ENCODE measurements at regions not wholly inside any gene's neighbourhood (a gene's known extent, or its start where the extent isn't known, plus 50 kb on each side); places are given as distances from the start of the nearest gene placed in this dataset.

DNA sequence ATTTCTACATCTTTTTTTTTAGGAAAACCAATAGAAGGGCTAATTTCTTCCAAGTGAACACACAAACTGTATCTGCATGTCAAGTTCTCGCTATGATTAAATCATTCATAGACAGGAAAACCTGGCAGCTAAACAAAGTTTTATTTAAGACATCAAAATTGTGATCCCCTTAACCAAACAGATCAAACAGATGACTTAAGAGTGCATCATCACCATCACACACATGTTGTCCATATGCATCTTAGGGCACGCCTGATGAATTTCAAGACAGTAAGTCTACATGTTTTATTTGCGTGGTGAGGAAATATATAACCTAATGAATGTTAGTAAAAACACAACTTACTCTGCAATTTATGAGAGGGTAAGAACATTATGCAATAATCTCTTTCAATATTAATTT lies 317.0 kb upstream of the ANXA10 start:
- no peaks in the 10 kb centered on the region for H3K36me3 ChIP-seq
- H3K27me3 ChIP-seq: no peaks in the 10 kb centered on the region
- DNase-seq (ENCODE audit: extremely low spot score): no peak
- H3K27ac ChIP-seq (replicated peaks in 1 of 4): no peak overlapping the region
- TF ChIP-seq POLR2AphosphoS5 (IDR thresholded peaks at IDR 0.05) (no peak), POLR2A (IDR thresholded peaks at IDR 0.05; ENCODE audit: low read depth) (no peak), EP300 (IDR thresholded peaks at IDR 0.05) (no peak)
- TF ChIP-seq, protein P1, sequence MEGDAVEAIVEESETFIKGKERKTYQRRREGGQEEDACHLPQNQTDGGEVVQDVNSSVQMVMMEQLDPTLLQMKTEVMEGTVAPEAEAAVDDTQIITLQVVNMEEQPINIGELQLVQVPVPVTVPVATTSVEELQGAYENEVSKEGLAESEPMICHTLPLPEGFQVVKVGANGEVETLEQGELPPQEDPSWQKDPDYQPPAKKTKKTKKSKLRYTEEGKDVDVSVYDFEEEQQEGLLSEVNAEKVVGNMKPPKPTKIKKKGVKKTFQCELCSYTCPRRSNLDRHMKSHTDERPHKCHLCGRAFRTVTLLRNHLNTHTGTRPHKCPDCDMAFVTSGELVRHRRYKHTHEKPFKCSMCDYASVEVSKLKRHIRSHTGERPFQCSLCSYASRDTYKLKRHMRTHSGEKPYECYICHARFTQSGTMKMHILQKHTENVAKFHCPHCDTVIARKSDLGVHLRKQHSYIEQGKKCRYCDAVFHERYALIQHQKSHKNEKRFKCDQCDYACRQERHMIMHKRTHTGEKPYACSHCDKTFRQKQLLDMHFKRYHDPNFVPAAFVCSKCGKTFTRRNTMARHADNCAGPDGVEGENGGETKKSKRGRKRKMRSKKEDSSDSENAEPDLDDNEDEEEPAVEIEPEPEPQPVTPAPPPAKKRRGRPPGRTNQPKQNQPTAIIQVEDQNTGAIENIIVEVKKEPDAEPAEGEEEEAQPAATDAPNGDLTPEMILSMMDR (IDR thresholded peaks at IDR 0.05): no peak
- no peak overlapping the region for H3K4me3 ChIP-seq
- H3K4me1 ChIP-seq: peaks cover 0 to 7% (median 0%) of the 10 kb centered on the region in 4 donors
- intact Hi-C loops (cut with DNase I): no loop called here
- WGBS: 89% methylated on average over 3 of the region's 3 CpGs
- H3K9me3 ChIP-seq: no peaks in the 10 kb centered on the region

DNA sequence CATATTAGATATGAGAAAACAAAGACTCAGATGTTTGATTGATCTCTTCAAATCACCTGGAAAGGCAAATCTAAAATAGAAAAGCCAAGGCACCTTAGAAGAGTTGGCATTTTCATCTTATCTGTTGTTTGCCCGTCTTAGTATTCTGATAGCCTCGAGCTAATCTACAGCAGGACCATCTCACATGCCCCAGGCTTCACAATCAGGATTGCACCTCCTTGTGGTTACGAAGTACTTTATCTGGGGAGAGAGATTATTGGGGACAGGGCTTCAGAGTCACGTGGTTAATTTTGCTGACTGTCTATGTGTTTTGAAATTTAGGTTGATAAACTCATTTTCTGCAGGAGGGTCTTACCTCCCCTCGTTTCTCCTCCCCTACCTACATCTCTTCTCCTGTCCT lies 313.1 kb upstream of the ANXA10 start:
- TF ChIP-seq POLR2AphosphoS5 (IDR thresholded peaks at IDR 0.05): no peak
- WGBS: 76% methylated on average over 5 of the region's 5 CpGs
- no peak for DNase-seq (ENCODE audit: extremely low spot score)
- intact Hi-C loops (cut with DNase I): no loop called here
- Histone ChIP-seq H3K4me1 (no peaks in the 10 kb centered on the region), H3K4me3 (no peak overlapping the region), H3K27ac (replicated peaks in 1 of 4) (no peak overlapping the region), H3K27me3 (no peaks in the 10 kb centered on the region), H3K36me3 (no peaks in the 10 kb centered on the region), H3K9me3 (no peaks in the 10 kb centered on the region)

DNA sequence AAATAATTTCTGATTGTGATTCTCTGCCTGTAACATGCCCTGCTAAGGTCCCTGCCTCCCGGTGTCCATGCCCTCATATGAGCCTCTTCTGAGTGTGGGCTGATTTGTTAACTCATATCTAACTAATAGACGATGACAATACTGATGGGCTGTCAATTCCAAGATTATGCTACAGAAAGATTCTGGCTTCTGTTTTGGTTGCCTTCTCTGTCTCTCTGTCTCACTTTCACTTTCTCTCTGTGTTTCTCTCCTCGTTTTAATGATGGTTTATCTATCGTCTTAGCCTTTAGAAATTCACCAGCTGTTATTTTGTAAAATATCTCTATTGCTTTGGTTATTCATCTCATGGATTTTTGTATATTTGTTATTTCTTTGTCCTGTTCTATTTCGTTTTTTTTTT lies 312.5 kb upstream of the ANXA10 start:
- no peak for TF ChIP-seq POLR2A (IDR thresholded peaks at IDR 0.05; ENCODE audit: low read depth)
- TF ChIP-seq, protein P1 (IDR thresholded peaks at IDR 0.05): no peak
- no peak for TF ChIP-seq EP300 (IDR thresholded peaks at IDR 0.05)
- no peak for TF ChIP-seq POLR2AphosphoS5 (IDR thresholded peaks at IDR 0.05)
- intact Hi-C loops (cut with DNase I): no loop called here
- 55% methylated on average over 5 of the region's 5 CpGs for WGBS
- no peaks in the 10 kb centered on the region for H3K9me3 ChIP-seq
- no peaks in the 10 kb centered on the region for H3K27me3 ChIP-seq
- no peaks in the 10 kb centered on the region for H3K4me1 ChIP-seq
- DNase-seq (ENCODE audit: extremely low spot score): no peak
- no peak overlapping the region for H3K27ac ChIP-seq (replicated peaks in 1 of 4)
- no peak overlapping the region for H3K4me3 ChIP-seq
- no peaks in the 10 kb centered on the region for H3K36me3 ChIP-seq

DNA sequence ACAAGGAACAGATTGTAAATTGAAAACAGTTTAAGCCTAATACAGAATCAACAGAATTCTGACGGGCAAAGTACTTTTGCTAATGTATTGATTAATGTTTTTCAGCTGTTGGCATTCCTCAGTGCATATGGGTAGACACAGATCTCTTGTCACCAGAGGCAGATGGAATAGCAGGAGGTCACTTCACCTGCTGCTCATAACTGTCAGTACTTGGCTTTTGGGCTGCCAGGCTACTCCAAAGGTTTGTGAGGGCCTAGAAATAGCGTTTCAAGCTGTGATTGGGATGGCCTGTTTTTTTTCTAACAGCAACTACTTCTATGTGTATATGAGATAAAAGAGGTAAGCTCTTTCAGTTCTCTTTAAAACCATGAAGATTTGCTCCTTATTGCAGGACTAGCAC lies 307.5 kb upstream of the ANXA10 start:
- Histone ChIP-seq H3K4me3 (no peak overlapping the region), H3K27me3 (no peaks in the 10 kb centered on the region), H3K36me3 (no peaks in the 10 kb centered on the region), H3K9me3 (no peaks in the 10 kb centered on the region), H3K27ac (replicated peaks in 1 of 4) (no peak overlapping the region), H3K4me1 (no peaks in the 10 kb centered on the region)
- TF ChIP-seq POLR2A (IDR thresholded peaks at IDR 0.05; ENCODE audit: low read depth): no peak
- TF ChIP-seq POLR2AphosphoS5 (IDR thresholded peaks at IDR 0.05): no peak
- TF ChIP-seq EP300 (IDR thresholded peaks at IDR 0.05): no peak
- TF ChIP-seq, protein P1 (IDR thresholded peaks at IDR 0.05): no peak
- 70% methylated on average over 2 of the region's 2 CpGs for WGBS
- intact Hi-C loops (cut with DNase I): no loop called here
- DNase-seq (ENCODE audit: extremely low spot score): no peak

DNA sequence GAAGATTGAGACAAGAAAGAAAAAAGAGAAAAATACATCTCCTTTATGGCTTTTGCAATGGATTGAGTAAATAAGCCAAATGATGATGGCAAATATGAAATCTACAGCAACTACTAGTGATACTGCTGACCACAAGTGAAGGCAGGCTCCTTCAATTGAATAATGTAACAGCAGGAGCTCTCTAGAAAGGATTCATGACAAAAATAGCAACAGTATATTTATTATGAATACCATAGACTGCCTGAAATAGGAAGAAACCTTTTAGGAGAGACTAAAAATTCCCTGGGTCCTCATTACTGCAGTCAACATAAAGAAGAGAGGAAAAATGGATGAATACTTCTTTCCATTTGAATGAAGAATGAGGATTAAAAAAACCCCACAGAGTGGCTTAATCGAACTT lies 306.8 kb upstream of the ANXA10 start:
- intact Hi-C loops (cut with DNase I): no loop called here
- 44% methylated on average over 1 of the region's 1 CpG for WGBS
- H3K4me1 ChIP-seq: no peaks in the 10 kb centered on the region

More for the DNA sequence above, 306.8 kb upstream of the ANXA10 start:
- TF ChIP-seq POLR2AphosphoS5 (IDR thresholded peaks at IDR 0.05): no peak
- no peak for TF ChIP-seq EP300 (IDR thresholded peaks at IDR 0.05)
- TF ChIP-seq, protein P1 (IDR thresholded peaks at IDR 0.05): no peak
- TF ChIP-seq POLR2A (IDR thresholded peaks at IDR 0.05; ENCODE audit: low read depth): no peak
- no peaks in the 10 kb centered on the region for H3K27me3 ChIP-seq
- H3K27ac ChIP-seq (replicated peaks in 1 of 4): no peak overlapping the region
- H3K9me3 ChIP-seq: no peaks in the 10 kb centered on the region
- no peak overlapping the region for H3K4me3 ChIP-seq
- DNase-seq (ENCODE audit: extremely low spot score): no peak
- H3K36me3 ChIP-seq: no peaks in the 10 kb centered on the region
